HG02840 (cell line): ENCODE measurements at regions not wholly inside any gene's neighbourhood (a gene's known extent, or its start where the extent isn't known, plus 50 kb on each side); places are given as distances from the start of the nearest gene placed in this dataset.

Source experiments
- ATAC-seq: cut with Tn5 transposase; IDR thresholded peaks from one replicate; pipeline ENCODE4 v1.9.1; 2021; ENCODE audit warnings: mild to moderate bottlenecking, moderate library complexity, moderate number of reproducible peaks; ENCODE audit not compliant: unreplicated experiment, low FRiP score

GRCh38 chr2:204104811-204105210 lies 168.2 kb downstream of the ICOS start:
- ATAC-seq, result no peak

- no peak for ATAC-seq
Observed at GRCh38 chr2:204108330-204108751, 171.8 kb downstream of the ICOS start.

GRCh38 chr2:204108781-204109295 lies 172.3 kb downstream of the ICOS start:
- no peak for ATAC-seq

- ATAC-seq, result no peak
Observed at GRCh38 chr2:204109681-204110080, 173.1 kb downstream of the ICOS start.

- ATAC-seq, result peak; percentile 81
Observed at GRCh38 chr2:204110338-204110741, 173.8 kb downstream of the ICOS start.

GRCh38 chr2:204110751-204111516 lies 174.4 kb downstream of the ICOS start:
- no peak for ATAC-seq

- ATAC-seq, result no peak
Observed at GRCh38 chr2:204112084-204112770, 175.7 kb downstream of the ICOS start.

- ATAC-seq, result no peak
Observed at GRCh38 chr2:204114295-204115136, 178.0 kb downstream of the ICOS start.

GRCh38 chr2:204115137-204116056 lies 178.8 kb downstream of the ICOS start:
- no peak for ATAC-seq

- no peak for ATAC-seq
Observed at GRCh38 chr2:204116159-204116792, 179.7 kb downstream of the ICOS start.

- ATAC-seq, result no peak
Observed at GRCh38 chr2:204122425-204122824, 185.9 kb downstream of the ICOS start.

GRCh38 chr2:204124140-204124750 lies 187.7 kb downstream of the ICOS start:
- no peak for ATAC-seq

- no peak for ATAC-seq
Observed at GRCh38 chr2:204126705-204127104, 190.1 kb downstream of the ICOS start.

- no peak for ATAC-seq
Observed at GRCh38 chr2:204127238-204127637, 190.7 kb downstream of the ICOS start.

GRCh38 chr2:204129591-204130294 lies 193.2 kb downstream of the ICOS start:
- no peak for ATAC-seq

GRCh38 chr2:204131621-204132020 lies 195.1 kb downstream of the ICOS start:
- no peak for ATAC-seq

GRCh38 chr2:204133476-204133875 lies 196.9 kb downstream of the ICOS start:
- ATAC-seq, result no peak

GRCh38 chr2:204134421-204134820 lies 197.9 kb downstream of the ICOS start:
- no peak for ATAC-seq
